ENCODE measurements at regions not wholly inside any gene's neighbourhood (a gene's known extent, or its start where the extent isn't known, plus 50 kb on each side); places are given as distances from the start of the nearest gene placed in this dataset.
A peak's percentile ranks its signal among the peaks of the same experiment; 100 is the strongest.

GRCh38 chr9:582775-583174, 258.7 kb upstream of the DMRT1 start:
- DNase-seq (ENCODE audit: insufficient read length, low spot score) (no peak), FAIRE-seq (no peak)

GRCh38 chr9:587527-587926, 254.0 kb upstream of the DMRT1 start:
- FAIRE-seq (no peak), DNase-seq (ENCODE audit: insufficient read length, low spot score) (no peak)

- no peak for FAIRE-seq
- no peak for DNase-seq (ENCODE audit: insufficient read length, low spot score)
These were observed 252.5 kb upstream of the DMRT1 start for GRCh38 chr9:588981-589380.

- DNase-seq (ENCODE audit: insufficient read length, low spot score): no peak
- no peak for FAIRE-seq
These were observed 251.8 kb upstream of the DMRT1 start for GRCh38 chr9:589723-590122.

- DNase-seq (ENCODE audit: insufficient read length, low spot score) (no peak), FAIRE-seq (no peak)
These were observed 250.2 kb upstream of the DMRT1 start for GRCh38 chr9:591292-591691.

- DNase-seq (ENCODE audit: insufficient read length, low spot score): no peak
- FAIRE-seq: no peak
These were observed 249.3 kb upstream of the DMRT1 start for GRCh38 chr9:592225-592624.

- DNase-seq (ENCODE audit: insufficient read length, low spot score) (no peak), FAIRE-seq (no peak)
These were observed 248.8 kb upstream of the DMRT1 start for GRCh38 chr9:592733-593132.

- no peak for DNase-seq (ENCODE audit: insufficient read length, low spot score)
- FAIRE-seq: no peak
These were observed 247.7 kb upstream of the DMRT1 start for GRCh38 chr9:593809-594208.

GRCh38 chr9:596703-597102, 244.8 kb upstream of the DMRT1 start:
- FAIRE-seq: no peak
- no peak for DNase-seq (ENCODE audit: insufficient read length, low spot score)

GRCh38 chr9:600006-600405, 241.5 kb upstream of the DMRT1 start:
- FAIRE-seq (no peak), DNase-seq (ENCODE audit: insufficient read length, low spot score) (no peak)

- DNase-seq (ENCODE audit: insufficient read length, low spot score): no peak
- no peak for FAIRE-seq
These were observed 238.8 kb upstream of the DMRT1 start for GRCh38 chr9:602716-603115.

- DNase-seq (ENCODE audit: insufficient read length, low spot score) (no peak), FAIRE-seq (no peak)
These were observed 238.4 kb upstream of the DMRT1 start for GRCh38 chr9:603126-603525.

- no peak for FAIRE-seq
- DNase-seq (ENCODE audit: insufficient read length, low spot score): no peak
These were observed 234.1 kb upstream of the DMRT1 start for GRCh38 chr9:607417-607816.

- DNase-seq (ENCODE audit: insufficient read length, low spot score) (peak; percentile 47), FAIRE-seq (no peak)
These were observed 227.6 kb upstream of the DMRT1 start for GRCh38 chr9:613771-614347.

- DNase-seq (ENCODE audit: insufficient read length, low spot score): no peak
- FAIRE-seq: no peak
These were observed 227.1 kb upstream of the DMRT1 start for GRCh38 chr9:614431-614830.

GRCh38 chr9:615756-616155, 225.7 kb upstream of the DMRT1 start:
- DNase-seq (ENCODE audit: insufficient read length, low spot score): no peak
- no peak for FAIRE-seq

GRCh38 chr9:616694-617093, 224.8 kb upstream of the DMRT1 start:
- FAIRE-seq: no peak
- DNase-seq (ENCODE audit: insufficient read length, low spot score): no peak

GRCh38 chr9:617445-618085, 223.9 kb upstream of the DMRT1 start:
- FAIRE-seq (no peak), DNase-seq (ENCODE audit: insufficient read length, low spot score) (no peak)

GRCh38 chr9:618478-618877, 223.0 kb upstream of the DMRT1 start:
- no peak for FAIRE-seq

GRCh38 chr9:621201-621855, 220.2 kb upstream of the DMRT1 start:
- FAIRE-seq (no peak), DNase-seq (ENCODE audit: insufficient read length, low spot score) (no peak)

More at GRCh38 chr9:618478-618877, 223.0 kb upstream of the DMRT1 start:
- DNase-seq (ENCODE audit: insufficient read length, low spot score): no peak

GRCh38 chr9:624935-625500, 216.5 kb upstream of the DMRT1 start:
- DNase-seq (ENCODE audit: insufficient read length, low spot score) (no peak), FAIRE-seq (no peak)

GRCh38 chr9:625613-626012, 215.9 kb upstream of the DMRT1 start:
- FAIRE-seq (no peak), DNase-seq (ENCODE audit: insufficient read length, low spot score) (no peak)
